Endothelial cell of umbilical vein (primary cell): ENCODE measurements at regions not wholly inside any gene's neighbourhood (a gene's known extent, or its start where the extent isn't known, plus 50 kb on each side); places are given as distances from the start of the nearest gene placed in this dataset.

Experiments used
- BruUV-seq: library from RNA; stranded (reverse); fragments of 400-500 nt; replicated peaks from 2 replicates; lab custom pipeline; 2021; lab: Mats Ljungman, UMichigan
- CTCF ChIA-PET: fragments of 300-600, 350-600 bp; sonication (Branson Sonifier 250); formaldehyde crosslinking; loops from one replicate; lab custom pipeline; 2021; ENCODE audit warnings: antibody characterized with exemption, inconsistent platforms; lab: Charles Lee
- POLR2A ChIA-PET: fragments of 300-600, 350-600 bp; sonication (Branson Sonifier 250); formaldehyde crosslinking; loops from one replicate; lab custom pipeline; 2021; ENCODE audit warnings: antibody characterized with exemption, inconsistent platforms; lab: Charles Lee
- DNase-seq: peaks from one replicate; pipeline ENCODE4 v3.0.0-alpha.2; 2011; ENCODE audit warnings: low read depth, low spot score
- FAIRE-seq: peaks from 2 replicates; lab custom pipeline; 2011; peaks lifted over from hg19 to GRCh38; lab: Jason Lieb, UNC
- H2AFZ ChIP-seq: 2 replicates; pipeline ENCODE4 v1.6.0; 2012; ENCODE audit warnings: low read depth, low read length, control low read depth, inconsistent platforms
- H3K27ac ChIP-seq: 2 replicates; pipeline ENCODE4 v1.5.1; 2011; ENCODE audit warnings: low read depth, mild to moderate bottlenecking, control low read depth, low read length, moderate library complexity; ENCODE audit not compliant: insufficient read depth
- H3K27me3 ChIP-seq, 2 experiments: 2 replicates each; pipeline versions ENCODE4 v1.6.0 to v1.6.1; 2011; ENCODE audit warnings: low read length in 2 of 2, mixed read lengths in 1 of 2; ENCODE audit not compliant: control insufficient read depth in 2 of 2, insufficient read depth in 2 of 2
- H3K36me3 ChIP-seq, 2 experiments: 2 replicates in 1 of 2; 3 replicates in 1 of 2; pipeline ENCODE4 v1.5.1; 2011; ENCODE audit warnings: low read length in 2 of 2, mild to moderate bottlenecking in 1 of 2, moderate library complexity in 1 of 2; ENCODE audit not compliant: control insufficient read depth in 2 of 2, insufficient read depth in 2 of 2; ENCODE audit errors: extremely low read depth in 1 of 2
- H3K4me1 ChIP-seq: 3 replicates; pipeline ENCODE4 v1.5.1; 2011; ENCODE audit warnings: mild to moderate bottlenecking, low read length; ENCODE audit not compliant: control insufficient read depth, insufficient read depth; ENCODE audit errors: extremely low read depth
- H3K4me2 ChIP-seq: 2 replicates; pipeline ENCODE4 v1.6.1; 2011; ENCODE audit warnings: low read length, control low read depth, mixed read lengths; ENCODE audit not compliant: insufficient read depth
- H3K4me3 ChIP-seq, 3 experiments: fragments of 200-600 bp in 1 of 3; sonication (generic), shearing (Covaris generic) in 1 of 3; replicated peaks in 1 of 3; 2 replicates each; pipeline ENCODE4 v1.5.1; 2011 to 2016; ENCODE audit warnings: control low read depth in 3 of 3, low read length in 3 of 3, mild to moderate bottlenecking in 2 of 3, inconsistent platforms in 1 of 3, low read depth in 1 of 3, moderate library complexity in 1 of 3; ENCODE audit not compliant: insufficient read depth in 1 of 3
- H3K79me2 ChIP-seq: 2 replicates; pipeline ENCODE4 v1.6.0; 2012; ENCODE audit warnings: low read length, inconsistent platforms; ENCODE audit not compliant: control insufficient read depth, insufficient read depth
- H3K9ac ChIP-seq: replicated peaks from 2 replicates; pipeline ENCODE3; 2011; ENCODE audit warnings: low read length, control low read depth; ENCODE audit not compliant: insufficient read depth; ENCODE audit errors: extremely low read depth
- H3K9me1 ChIP-seq: replicated peaks from 3 replicates; pipeline ENCODE4 v1.6.0; 2011; ENCODE audit warnings: mild to moderate bottlenecking, low read length; ENCODE audit not compliant: control insufficient read depth, insufficient read depth; ENCODE audit errors: extremely low read depth
- H3K9me3 ChIP-seq: replicated peaks from 2 replicates; pipeline ENCODE4 v1.5.1; 2012; ENCODE audit warnings: low read length, inconsistent platforms; ENCODE audit not compliant: control insufficient read depth, insufficient read depth
- H4K20me1 ChIP-seq: replicated peaks from 2 replicates; pipeline ENCODE3; 2011; ENCODE audit warnings: mild to moderate bottlenecking, low read length; ENCODE audit not compliant: control insufficient read depth, insufficient read depth; ENCODE audit errors: extremely low read depth
- EZH2 ChIP-seq: IDR thresholded peaks from 2 replicates; pipeline ENCODE4 v1.6.1; 2012; ENCODE audit warnings: borderline replicate concordance, low read depth, mild to moderate bottlenecking, moderate library complexity, low read length, inconsistent platforms; ENCODE audit not compliant: severe bottlenecking
- FOS ChIP-seq: IDR thresholded peaks from 2 replicates; pipeline ENCODE4 v1.6.1; 2011; ENCODE audit warnings: mild to moderate bottlenecking, low read length, moderate library complexity, borderline replicate concordance; ENCODE audit not compliant: insufficient read depth
- GATA2 ChIP-seq: IDR thresholded peaks from 2 replicates; pipeline ENCODE4 v1.7.0; 2011; ENCODE audit warnings: low read depth, mild to moderate bottlenecking, moderate library complexity, mixed read lengths, low read length; ENCODE audit not compliant: insufficient read length, insufficient read depth
- JUN ChIP-seq: IDR thresholded peaks from 2 replicates; pipeline ENCODE4 v1.6.1; 2011; ENCODE audit warnings: borderline replicate concordance, low read depth; ENCODE audit not compliant: insufficient read length, insufficient read depth
- MAX ChIP-seq: IDR thresholded peaks from 2 replicates; pipeline ENCODE4 v1.6.1; 2011; ENCODE audit not compliant: insufficient read depth, insufficient read length
- MYC ChIP-seq: IDR thresholded peaks from one replicate; pipeline ENCODE4 v1.6.1; 2011; ENCODE audit warnings: mild to moderate bottlenecking, low read depth, low read length
- POLR2A ChIP-seq: IDR thresholded peaks from 2 replicates; pipeline ENCODE4 v1.6.1; 2012; ENCODE audit warnings: low read depth, mild to moderate bottlenecking, control low read depth, low read length
- POLR2AphosphoS5 ChIP-seq: IDR thresholded peaks from 2 replicates; pipeline ENCODE4 v1.6.1; 2012; ENCODE audit warnings: low read depth, mild to moderate bottlenecking, control low read depth, low read length, moderate library complexity; ENCODE audit not compliant: insufficient read depth
- dilution Hi-C: fragments of 300-500 bp; cut with MboI; formaldehyde crosslinking; loops from one replicate; pipeline ENCODE4 v1.15.0; 2019; ENCODE audit warnings: low sequenced_read_pairs; ENCODE audit not compliant: extremely low pct_ligation_motif_present
- intact Hi-C: fragments of 100-400 bp; cut with micrococcal nuclease; formaldehyde crosslinking; loops from one replicate; pipeline ENCODE4 v1.10.0; 2022

DNA sequence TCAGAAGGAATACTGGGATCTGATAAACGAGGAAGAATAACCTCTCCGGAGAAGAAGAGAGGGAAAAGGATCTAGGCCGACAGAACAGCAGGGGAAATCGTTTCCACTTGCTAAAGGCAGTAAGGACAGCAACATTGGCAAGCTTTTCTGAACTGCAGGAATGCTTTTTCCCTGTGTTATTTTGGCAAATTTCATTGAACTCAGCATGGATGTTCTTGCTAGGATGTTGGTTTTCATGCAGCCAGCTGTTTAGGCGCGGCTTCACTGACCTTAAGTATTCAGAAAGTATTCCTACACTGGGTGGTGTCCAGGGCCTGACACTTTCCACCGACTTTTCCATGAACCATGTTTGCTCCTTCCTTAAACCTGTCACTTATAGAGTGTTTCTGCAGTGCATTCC lies 489.7 kb downstream of the CNTN3 start:
- DNase-seq (no peak), FAIRE-seq (no peak)
- no peak overlapping the region for H3K9ac ChIP-seq
- H3K27me3 ChIP-seq: no peaks in the 10 kb centered on the region
- BruUV-seq: no TSS peak
- TF ChIP-seq FOS (no peak), EZH2 (no peak), JUN (no peak)
- dilution Hi-C loops: no loop called here
- H4K20me1 ChIP-seq: no peaks in the 10 kb centered on the region
- H2AFZ ChIP-seq: no peak overlapping the region
- H3K4me2 ChIP-seq: no peak overlapping the region
- CTCF ChIA-PET: no interaction called here
- H3K79me2 ChIP-seq: no peaks in the 10 kb centered on the region
- no peaks in the 10 kb centered on the region for H3K36me3 ChIP-seq
- no peaks in the 10 kb centered on the region for H3K4me1 ChIP-seq
- H3K4me3 ChIP-seq: no peak overlapping the region
- POLR2A ChIA-PET: no interaction called here
- no peaks in the 10 kb centered on the region for H3K9me1 ChIP-seq
- H3K9me3 ChIP-seq: no peaks in the 10 kb centered on the region
- H3K27ac ChIP-seq: no peak overlapping the region
- intact Hi-C loops: no loop called here

DNA sequence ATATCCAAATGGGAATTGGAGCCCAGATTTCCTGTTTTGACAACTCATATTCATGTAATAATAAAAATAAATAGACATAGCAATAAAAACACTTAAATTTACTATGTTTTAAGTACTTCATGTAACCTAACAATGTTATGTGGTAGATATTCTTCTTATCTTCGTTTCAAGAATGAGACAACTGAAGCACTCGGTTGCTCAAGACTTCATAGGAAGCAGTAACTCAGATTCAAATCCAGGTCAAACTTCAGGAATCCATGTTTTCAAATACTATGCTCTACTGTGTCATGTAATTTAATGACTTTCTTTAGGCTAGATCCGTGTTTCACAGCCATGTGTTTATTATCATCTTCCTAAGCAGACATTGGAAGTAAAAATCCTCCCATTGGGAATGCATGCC lies 492.2 kb downstream of the CNTN3 start:
- Histone ChIP-seq H3K4me1 (no peaks in the 10 kb centered on the region), H2AFZ (no peak overlapping the region), H3K36me3 (no peaks in the 10 kb centered on the region), H3K4me3 (no peak overlapping the region), H3K27ac (no peak overlapping the region), H3K79me2 (no peaks in the 10 kb centered on the region), H3K9me3 (peaks cover 2% of the 10 kb centered on the region), H3K27me3 (no peaks in the 10 kb centered on the region), H4K20me1 (no peaks in the 10 kb centered on the region), H3K9me1 (no peaks in the 10 kb centered on the region), H3K9ac (no peak overlapping the region), H3K4me2 (no peak overlapping the region)
- TF ChIP-seq EZH2 (no peak), POLR2AphosphoS5 (no peak), MYC (no peak), JUN (no peak), MAX (no peak), FOS (no peak), POLR2A (no peak), GATA2 (no peak)
- intact Hi-C loops (no loop called here), dilution Hi-C loops (no loop called here)
- BruUV-seq: no TSS peak
- POLR2A ChIA-PET: no interaction called here
- CTCF ChIA-PET: no interaction called here
- DNase-seq: no peak
- FAIRE-seq: no peak
